ENCODE measurements at regions not wholly inside any gene's neighbourhood (a gene's known extent, or its start where the extent isn't known, plus 50 kb on each side); places are given as distances from the start of the nearest gene placed in this dataset.

DNA sequence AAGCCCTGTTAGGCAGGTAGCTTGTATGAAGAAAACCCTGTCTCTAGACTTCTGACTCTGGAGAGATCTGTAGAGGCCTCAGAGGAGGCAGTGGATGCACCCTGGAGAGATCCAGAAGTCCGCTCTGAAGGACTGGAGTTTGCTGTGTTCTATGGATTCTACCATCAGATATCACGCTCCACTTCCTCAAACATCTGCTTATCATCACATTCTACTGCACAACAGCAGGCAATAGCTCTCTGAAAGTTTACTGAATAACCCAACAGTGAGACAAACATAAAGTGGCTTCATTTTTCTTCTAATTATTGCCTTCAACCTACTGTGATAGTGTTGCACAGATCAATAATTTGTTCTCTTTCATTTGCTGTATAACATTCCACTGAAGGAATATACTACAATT lies 59.0 kb upstream of the OR9Q1 start:
- Mint-ChIP-seq H3K27ac (no peak overlapping the region), H3K4me3 (no peak overlapping the region), H3K27me3 (peaks cover 31% of the 10 kb centered on the region), H3K36me3 (ENCODE audit: low read depth) (no peaks in the 10 kb centered on the region), H3K9me3 (no peaks in the 10 kb centered on the region), H3K4me1 (ENCODE audit: low read depth) (no peaks in the 10 kb centered on the region)
- intact Hi-C loops (cut with DNase I, micrococcal nuclease) = no loop called here
- no peak for DNase-seq
- POLR2A ChIA-PET = no interaction called here
- ATAC-seq (ENCODE audit: poor library complexity) = no peak
- TF ChIP-seq, protein P1, sequence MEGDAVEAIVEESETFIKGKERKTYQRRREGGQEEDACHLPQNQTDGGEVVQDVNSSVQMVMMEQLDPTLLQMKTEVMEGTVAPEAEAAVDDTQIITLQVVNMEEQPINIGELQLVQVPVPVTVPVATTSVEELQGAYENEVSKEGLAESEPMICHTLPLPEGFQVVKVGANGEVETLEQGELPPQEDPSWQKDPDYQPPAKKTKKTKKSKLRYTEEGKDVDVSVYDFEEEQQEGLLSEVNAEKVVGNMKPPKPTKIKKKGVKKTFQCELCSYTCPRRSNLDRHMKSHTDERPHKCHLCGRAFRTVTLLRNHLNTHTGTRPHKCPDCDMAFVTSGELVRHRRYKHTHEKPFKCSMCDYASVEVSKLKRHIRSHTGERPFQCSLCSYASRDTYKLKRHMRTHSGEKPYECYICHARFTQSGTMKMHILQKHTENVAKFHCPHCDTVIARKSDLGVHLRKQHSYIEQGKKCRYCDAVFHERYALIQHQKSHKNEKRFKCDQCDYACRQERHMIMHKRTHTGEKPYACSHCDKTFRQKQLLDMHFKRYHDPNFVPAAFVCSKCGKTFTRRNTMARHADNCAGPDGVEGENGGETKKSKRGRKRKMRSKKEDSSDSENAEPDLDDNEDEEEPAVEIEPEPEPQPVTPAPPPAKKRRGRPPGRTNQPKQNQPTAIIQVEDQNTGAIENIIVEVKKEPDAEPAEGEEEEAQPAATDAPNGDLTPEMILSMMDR (IDR thresholded peaks at IDR 0.05) = no peak
- H3K4me1 ChIP-seq (ENCODE audit: insufficient read depth, low read length) = no peaks in the 10 kb centered on the region
- no peak overlapping the region for H3K4me3 ChIP-seq (ENCODE audit: low read length)
- peaks cover 0 to 4% of the 10 kb centered on the region in 2 experiments for H3K27me3 ChIP-seq (ENCODE audit: control insufficient read depth in 1 of 2, insufficient read depth in 2 of 2, low read length in 2 of 2)
- CTCF ChIA-PET = interaction anchor here (1.3 kb wide), 1 partner anchor 21 kb away, joined by 3 read pairs; no protein-coding TSS in a partner anchor
- no peaks in the 10 kb centered on the region for H3K36me3 ChIP-seq (ENCODE audit: insufficient read depth, low read length)
- peaks cover 0 to 4% of the 10 kb centered on the region in 2 experiments for H3K9me3 ChIP-seq (ENCODE audit: control insufficient read depth in 1 of 2, insufficient read depth in 1 of 2, low read length in 2 of 2)
- no peak overlapping the region for H3K27ac ChIP-seq (ENCODE audit: low read depth in 1 of 2, low read length in 2 of 2)

DNA sequence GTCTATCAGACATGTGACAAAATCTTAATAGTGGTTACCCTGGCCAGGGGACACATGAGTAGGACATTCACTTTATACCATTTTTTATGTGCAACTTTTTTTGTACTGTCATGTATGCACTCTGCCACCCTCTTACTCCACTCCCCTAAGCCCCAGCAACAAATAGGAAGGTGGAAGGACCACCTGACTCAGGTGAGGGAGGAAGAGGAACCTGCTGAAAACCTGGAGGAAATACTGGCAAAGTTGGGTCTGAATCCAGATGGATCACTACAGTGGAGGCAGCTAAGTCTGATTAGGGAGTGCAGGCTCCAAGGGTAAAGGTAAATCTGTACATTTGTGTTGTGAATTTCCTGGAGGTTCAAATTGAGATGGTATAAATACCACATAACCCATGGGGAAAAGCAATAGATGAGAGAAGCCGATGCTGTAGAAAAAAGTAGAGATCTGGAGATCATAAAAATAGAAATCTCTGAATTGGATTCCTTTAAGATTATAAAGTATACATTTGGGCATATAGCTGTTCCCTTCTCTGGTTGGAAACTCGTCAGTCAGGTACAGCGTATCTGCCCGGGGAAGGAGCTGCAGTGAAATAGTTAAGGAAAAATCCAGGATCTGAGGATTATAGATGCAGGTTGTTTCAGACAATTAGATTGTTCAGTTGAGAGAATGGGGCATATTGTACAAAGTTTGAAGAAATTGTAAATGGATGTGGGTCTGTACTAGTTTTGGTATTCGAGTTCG lies 52.2 kb upstream of the OR9Q1 start:
- Histone ChIP-seq H3K27ac (ENCODE audit: low read depth in 1 of 2, low read length in 2 of 2) (no peak overlapping the region), H3K27me3 (ENCODE audit: control insufficient read depth in 1 of 2, insufficient read depth in 2 of 2, low read length in 2 of 2) (no peaks in the 10 kb centered on the region), H3K4me1 (ENCODE audit: insufficient read depth, low read length) (no peaks in the 10 kb centered on the region), H3K4me3 (ENCODE audit: low read length) (no peak overlapping the region), H3K9me3 (ENCODE audit: control insufficient read depth in 1 of 2, insufficient read depth in 1 of 2, low read length in 2 of 2) (no peaks in the 10 kb centered on the region), H3K36me3 (ENCODE audit: insufficient read depth, low read length) (no peaks in the 10 kb centered on the region)
- ChIA-PET CTCF (no interaction called here), POLR2A (no interaction called here)
- intact Hi-C loops (cut with DNase I, micrococcal nuclease) = no loop called here
- no peak overlapping the region for H3K4me3 Mint-ChIP-seq
- TF ChIP-seq, protein P1 (IDR thresholded peaks at IDR 0.05) = no peak
- DNase-seq (no peak), ATAC-seq (ENCODE audit: poor library complexity) (no peak)
- peaks cover 24% of the 10 kb centered on the region for H3K27me3 Mint-ChIP-seq
- H3K9me3 Mint-ChIP-seq = no peaks in the 10 kb centered on the region
- no peaks in the 10 kb centered on the region for H3K4me1 Mint-ChIP-seq (ENCODE audit: low read depth)
- no peak overlapping the region for H3K27ac Mint-ChIP-seq
- no peaks in the 10 kb centered on the region for H3K36me3 Mint-ChIP-seq (ENCODE audit: low read depth)

DNA sequence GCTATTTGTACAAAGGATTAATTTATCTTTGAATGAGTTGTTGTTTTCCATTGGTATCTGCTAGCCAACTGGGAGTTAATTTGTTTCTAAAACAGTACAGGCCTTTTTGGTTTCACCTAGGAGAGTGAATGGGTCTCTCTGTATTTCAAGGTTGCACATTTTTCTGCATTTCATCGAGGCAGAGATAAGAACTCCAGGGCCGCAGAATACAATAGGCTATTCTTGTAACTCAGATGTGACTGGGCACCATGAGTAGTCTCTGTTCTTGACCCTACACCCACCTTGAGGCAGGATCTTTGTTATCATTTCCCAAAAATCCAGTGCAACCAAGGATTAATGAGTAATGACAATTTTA lies 51.7 kb upstream of the OR9Q1 start:
- no peak for ATAC-seq (ENCODE audit: poor library complexity)
- no peaks in the 10 kb centered on the region for H3K36me3 Mint-ChIP-seq (ENCODE audit: low read depth)

More for the DNA sequence above, 51.7 kb upstream of the OR9Q1 start:
- TF ChIP-seq, protein P1 (IDR thresholded peaks at IDR 0.05) = no peak
- Histone ChIP-seq H3K27me3 (ENCODE audit: control insufficient read depth in 1 of 2, insufficient read depth in 2 of 2, low read length in 2 of 2) (no peaks in the 10 kb centered on the region), H3K4me3 (ENCODE audit: low read length) (no peak overlapping the region), H3K9me3 (ENCODE audit: control insufficient read depth in 1 of 2, insufficient read depth in 1 of 2, low read length in 2 of 2) (no peaks in the 10 kb centered on the region), H3K27ac (ENCODE audit: low read depth in 1 of 2, low read length in 2 of 2) (no peak overlapping the region), H3K4me1 (ENCODE audit: insufficient read depth, low read length) (no peaks in the 10 kb centered on the region), H3K36me3 (ENCODE audit: insufficient read depth, low read length) (no peaks in the 10 kb centered on the region)
- ChIA-PET CTCF (no interaction called here), POLR2A (no interaction called here)
- Mint-ChIP-seq H3K27me3 (peaks cover 24% of the 10 kb centered on the region), H3K4me1 (ENCODE audit: low read depth) (no peaks in the 10 kb centered on the region), H3K9me3 (no peaks in the 10 kb centered on the region), H3K27ac (no peak overlapping the region), H3K4me3 (no peak overlapping the region)
- intact Hi-C loops (cut with DNase I, micrococcal nuclease) = no loop called here
- DNase-seq = no peak

Data from CD4-positive, alpha-beta T cell (primary cell).